Neural cell (in vitro differentiated cells): ENCODE measurements at regions not wholly inside any gene's neighbourhood (a gene's known extent, or its start where the extent isn't known, plus 50 kb on each side); places are given as distances from the start of the nearest gene placed in this dataset.

Source experiments
- EP300 ChIP-seq: fragments of 450-650 bp; conservative IDR thresholded peaks from 2 replicates; pipeline ENCODE4 v1.6.1; 2014; ENCODE audit warnings: antibody characterized with exemption, mild to moderate bottlenecking, moderate library complexity; ENCODE audit not compliant: poor library complexity, severe bottlenecking
- EZH2 ChIP-seq: fragments of 200-600, 300-800 bp; shearing (Covaris generic), sonication (generic); IDR thresholded peaks from 2 replicates; pipeline ENCODE4 v1.6.1; 2014; ENCODE audit warnings: antibody characterized with exemption, low read length, borderline replicate concordance, mild to moderate bottlenecking; ENCODE audit not compliant: insufficient read depth, poor library complexity, severe bottlenecking
- MXI1 ChIP-seq: fragments of 450-650 bp; conservative IDR thresholded peaks from 2 replicates; pipeline ENCODE4 v1.6.1; 2014; ENCODE audit warnings: antibody characterized with exemption, mild to moderate bottlenecking; ENCODE audit not compliant: poor library complexity, severe bottlenecking
- POLR2AphosphoS5 ChIP-seq: IDR thresholded peaks from 2 replicates; pipeline ENCODE4 v1.6.1; 2012
- RAD21 ChIP-seq: fragments of 450-650 bp; conservative IDR thresholded peaks from 2 replicates; pipeline ENCODE4 v1.6.1; 2014; ENCODE audit warnings: antibody characterized with exemption, mild to moderate bottlenecking, moderate library complexity
- REST ChIP-seq: IDR thresholded peaks from 2 replicates; pipeline ENCODE4 v1.6.1; 2012; ENCODE audit warnings: borderline replicate concordance
- TAF1 ChIP-seq: IDR thresholded peaks from 2 replicates; pipeline ENCODE4 v1.6.1; 2012; ENCODE audit warnings: low read depth
- TF ChIP-seq, protein P1 (sequence below): fragments of 450-650 bp; IDR thresholded peaks from 2 replicates; pipeline ENCODE4 v1.5.1; 2014; ENCODE audit warnings: antibody characterized with exemption, mild to moderate bottlenecking, moderate library complexity; ENCODE audit not compliant: poor library complexity, severe bottlenecking

DNA sequence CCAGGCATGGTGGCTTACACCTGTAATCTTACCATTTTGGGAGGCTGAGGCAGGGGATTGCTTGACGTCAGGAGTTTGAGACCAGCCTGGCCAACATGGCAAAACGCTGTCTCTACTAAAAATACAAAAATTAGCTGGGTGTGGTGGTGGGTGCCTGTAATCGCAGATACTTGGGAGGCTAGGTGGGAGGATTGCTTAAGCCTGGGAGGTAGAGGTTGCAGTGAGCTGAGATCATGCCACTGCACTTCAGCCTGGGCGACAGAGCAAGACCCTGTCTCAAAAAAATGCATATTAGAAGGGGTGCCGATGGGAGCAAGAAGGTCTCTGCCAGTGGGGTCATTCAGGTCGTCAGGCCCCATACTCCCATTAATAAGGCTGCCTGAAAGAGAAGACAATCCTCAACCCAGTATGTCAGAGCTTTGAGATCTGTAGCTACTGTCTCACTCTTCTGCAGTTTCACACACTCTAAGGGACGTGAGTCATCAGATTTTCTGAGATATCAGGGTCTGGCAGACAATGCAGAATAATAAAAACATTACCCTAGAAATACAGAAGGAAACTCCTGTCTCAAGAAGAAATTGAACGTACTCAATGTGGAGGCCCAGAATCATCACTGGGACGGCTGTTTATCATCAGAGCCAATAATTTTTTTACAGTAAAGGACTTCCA lies 176.7 kb upstream of the FAT1 start:
- TF ChIP-seq, protein P1, sequence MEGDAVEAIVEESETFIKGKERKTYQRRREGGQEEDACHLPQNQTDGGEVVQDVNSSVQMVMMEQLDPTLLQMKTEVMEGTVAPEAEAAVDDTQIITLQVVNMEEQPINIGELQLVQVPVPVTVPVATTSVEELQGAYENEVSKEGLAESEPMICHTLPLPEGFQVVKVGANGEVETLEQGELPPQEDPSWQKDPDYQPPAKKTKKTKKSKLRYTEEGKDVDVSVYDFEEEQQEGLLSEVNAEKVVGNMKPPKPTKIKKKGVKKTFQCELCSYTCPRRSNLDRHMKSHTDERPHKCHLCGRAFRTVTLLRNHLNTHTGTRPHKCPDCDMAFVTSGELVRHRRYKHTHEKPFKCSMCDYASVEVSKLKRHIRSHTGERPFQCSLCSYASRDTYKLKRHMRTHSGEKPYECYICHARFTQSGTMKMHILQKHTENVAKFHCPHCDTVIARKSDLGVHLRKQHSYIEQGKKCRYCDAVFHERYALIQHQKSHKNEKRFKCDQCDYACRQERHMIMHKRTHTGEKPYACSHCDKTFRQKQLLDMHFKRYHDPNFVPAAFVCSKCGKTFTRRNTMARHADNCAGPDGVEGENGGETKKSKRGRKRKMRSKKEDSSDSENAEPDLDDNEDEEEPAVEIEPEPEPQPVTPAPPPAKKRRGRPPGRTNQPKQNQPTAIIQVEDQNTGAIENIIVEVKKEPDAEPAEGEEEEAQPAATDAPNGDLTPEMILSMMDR, result no peak
- TF ChIP-seq RAD21 (no peak), REST (no peak), EZH2 (no peak), POLR2AphosphoS5 (no peak), TAF1 (no peak), EP300 (no peak), MXI1 (no peak)
